HG03457 (cell line): ENCODE measurements at regions not wholly inside any gene's neighbourhood (a gene's known extent, or its start where the extent isn't known, plus 50 kb on each side); places are given as distances from the start of the nearest gene placed in this dataset.
A peak's percentile ranks its signal among the peaks of the same experiment; 100 is the strongest.
"Not testable (repeated sequence)": the region's sequence is repeated elsewhere in the genome, so short reads cannot be mapped to it uniquely, and the experiment has no call there.

Source experiments
- ATAC-seq: cut with Tn5 transposase; IDR thresholded peaks from one replicate; pipeline ENCODE4 v1.9.1; 2021; ENCODE audit warnings: moderate number of reproducible peaks; ENCODE audit not compliant: unreplicated experiment

GRCh38 chr4:49117951-49118350 is 131.9 kb downstream of the CWH43 start:
- ATAC-seq, result not testable (repeated sequence)

- peak; percentile 44 for ATAC-seq
Measured at GRCh38 chr4:49118379-49119212, 132.5 kb downstream of the CWH43 start.

GRCh38 chr4:49119345-49119744 is 133.3 kb downstream of the CWH43 start:
- peak; percentile 0 for ATAC-seq

- ATAC-seq, result peak; percentile 11
Measured at GRCh38 chr4:49120042-49120779, 134.1 kb downstream of the CWH43 start.

- peak; percentile 24 for ATAC-seq
Measured at GRCh38 chr4:49120804-49121203, 134.7 kb downstream of the CWH43 start.

GRCh38 chr4:49126443-49126842 is 140.4 kb downstream of the CWH43 start:
- not testable (repeated sequence) for ATAC-seq

- ATAC-seq, result not testable (repeated sequence)
Measured at GRCh38 chr4:49126858-49127257, 140.8 kb downstream of the CWH43 start.

- ATAC-seq, result not testable (repeated sequence)
Measured at GRCh38 chr4:49129385-49129784, 143.3 kb downstream of the CWH43 start.

- not testable (repeated sequence) for ATAC-seq
Measured at GRCh38 chr4:49129870-49130269, 143.8 kb downstream of the CWH43 start.

GRCh38 chr4:49130724-49131123 is 144.6 kb downstream of the CWH43 start:
- ATAC-seq, result not testable (repeated sequence)

GRCh38 chr4:49137043-49137442 is 151.0 kb downstream of the CWH43 start:
- ATAC-seq, result peak; percentile 54

GRCh38 chr4:49137961-49138360 is 151.9 kb downstream of the CWH43 start:
- ATAC-seq, result not testable (repeated sequence)

GRCh38 chr4:49138818-49139217 is 152.7 kb downstream of the CWH43 start:
- ATAC-seq, result not testable (repeated sequence)

GRCh38 chr4:49139513-49139912 is 153.4 kb downstream of the CWH43 start:
- peak; percentile 42 for ATAC-seq

- ATAC-seq, result not testable (repeated sequence)
Measured at GRCh38 chr4:49140351-49140750, 154.3 kb downstream of the CWH43 start.

GRCh38 chr4:49141955-49142354 is 155.9 kb downstream of the CWH43 start:
- peak; percentile 37 for ATAC-seq

- ATAC-seq, result peak; percentile 47
Measured at GRCh38 chr4:49147143-49147542, 161.1 kb downstream of the CWH43 start.

GRCh38 chr4:49147596-49147995 is 161.5 kb downstream of the CWH43 start:
- not testable (repeated sequence) for ATAC-seq

- peak; percentile 75 for ATAC-seq
Measured at GRCh38 chr4:49149006-49149975, 163.2 kb downstream of the CWH43 start.

- not testable (repeated sequence) for ATAC-seq
Measured at GRCh38 chr4:49150351-49151083, 164.4 kb downstream of the CWH43 start.
